Vagina (tissue), 2 donors: ENCODE measurements at regions not wholly inside any gene's neighbourhood (a gene's known extent, or its start where the extent isn't known, plus 50 kb on each side); places are given as distances from the start of the nearest gene placed in this dataset.

Experiments used
- CTCF ChIP-seq, 3 experiments: fragments of 450-650 bp in 2 of 3; fragments of 200-600 bp in 1 of 3; sonication (generic) in 1 of 3; IDR thresholded peaks; one replicate each; pipeline ENCODE4 v1.5.1; 2017 to 2019; ENCODE audit warnings: antibody characterized with exemption in 3 of 3, mild to moderate bottlenecking in 2 of 3, moderate library complexity in 2 of 3
- POLR2A ChIP-seq, 2 donors: fragments of 450-650 bp; IDR thresholded peaks; one replicate each; pipeline ENCODE4 v1.6.1; 2017; ENCODE audit warnings: antibody characterized with exemption in 2 of 2, mild to moderate bottlenecking in 2 of 2, moderate library complexity in 2 of 2
- POLR2AphosphoS5 ChIP-seq, 2 donors: sonication (generic); formaldehyde crosslinking; IDR thresholded peaks; one replicate each; pipeline ENCODE4 v1.9.0; 2017; ENCODE audit warnings: antibody characterized with exemption in 2 of 2, mild to moderate bottlenecking in 2 of 2, low read depth in 1 of 2; ENCODE audit not compliant: insufficient read depth in 1 of 2

GRCh38 chr1:194512957-194513356, 1326.5 kb upstream of the B3GALT2 start:
- TF ChIP-seq POLR2A (IDR thresholded peaks at IDR 0.05) (no peak), CTCF (IDR thresholded peaks at IDR 0.05) (no peak), POLR2AphosphoS5 (IDR thresholded peaks at IDR 0.05; ENCODE audit: insufficient read depth in 1 of 2, low read depth in 1 of 2) (no peak)
